Neural cell (in vitro differentiated cells): ENCODE measurements at regions not wholly inside any gene's neighbourhood (a gene's known extent, or its start where the extent isn't known, plus 50 kb on each side); places are given as distances from the start of the nearest gene placed in this dataset.

Source experiments
- CTCF ChIP-seq: fragments of 450-650 bp; IDR thresholded peaks from 2 replicates; pipeline ENCODE4 v1.5.1; 2014; ENCODE audit warnings: antibody characterized with exemption, mild to moderate bottlenecking, moderate library complexity; ENCODE audit not compliant: poor library complexity, severe bottlenecking
- EZH2 ChIP-seq: fragments of 200-600, 300-800 bp; shearing (Covaris generic), sonication (generic); IDR thresholded peaks from 2 replicates; pipeline ENCODE4 v1.6.1; 2014; ENCODE audit warnings: antibody characterized with exemption, low read length, borderline replicate concordance, mild to moderate bottlenecking; ENCODE audit not compliant: insufficient read depth, poor library complexity, severe bottlenecking
- RAD21 ChIP-seq: fragments of 450-650 bp; conservative IDR thresholded peaks from 2 replicates; pipeline ENCODE4 v1.6.1; 2014; ENCODE audit warnings: antibody characterized with exemption, mild to moderate bottlenecking, moderate library complexity

DNA sequence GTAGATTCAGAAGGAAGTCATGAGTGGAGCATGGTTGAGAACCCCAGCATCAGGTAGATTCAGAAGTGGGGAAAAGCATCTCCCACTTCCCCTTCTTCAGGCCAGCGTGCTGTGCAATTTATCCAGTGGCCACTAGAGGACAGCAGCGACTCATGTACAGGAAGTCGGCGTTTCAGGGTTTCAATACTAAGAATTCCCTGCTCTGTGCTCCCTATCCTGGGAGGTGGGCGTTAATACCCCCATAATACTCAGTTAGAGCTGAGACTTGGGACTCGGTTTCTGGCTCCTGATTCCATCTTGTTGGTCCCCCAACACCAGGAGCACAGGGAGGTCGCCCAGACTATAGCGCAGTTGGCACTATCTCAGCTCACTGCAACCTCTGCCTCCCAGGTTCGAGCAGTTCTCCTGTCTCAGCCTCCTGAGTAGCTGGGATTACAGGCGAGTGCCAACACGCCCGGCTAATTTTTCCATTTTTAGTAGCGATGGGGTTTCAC, 75.3 kb upstream of the AMZ2 start:
- TF ChIP-seq CTCF (peak; percentile 91), EZH2 (no peak), RAD21 (peak; percentile 88)
